GM21825 (cell line): ENCODE measurements at regions not wholly inside any gene's neighbourhood (a gene's known extent, or its start where the extent isn't known, plus 50 kb on each side); places are given as distances from the start of the nearest gene placed in this dataset.
A peak's percentile ranks its signal among the peaks of the same experiment; 100 is the strongest.
"Not testable (repeated sequence)": the region's sequence is repeated elsewhere in the genome, so short reads cannot be mapped to it uniquely, and the experiment has no call there.

Source experiments
- ATAC-seq: cut with Tn5 transposase; IDR thresholded peaks from one replicate; pipeline ENCODE4 v1.9.1; 2021; ENCODE audit warnings: mild to moderate bottlenecking, moderate library complexity; ENCODE audit not compliant: unreplicated experiment

DNA sequence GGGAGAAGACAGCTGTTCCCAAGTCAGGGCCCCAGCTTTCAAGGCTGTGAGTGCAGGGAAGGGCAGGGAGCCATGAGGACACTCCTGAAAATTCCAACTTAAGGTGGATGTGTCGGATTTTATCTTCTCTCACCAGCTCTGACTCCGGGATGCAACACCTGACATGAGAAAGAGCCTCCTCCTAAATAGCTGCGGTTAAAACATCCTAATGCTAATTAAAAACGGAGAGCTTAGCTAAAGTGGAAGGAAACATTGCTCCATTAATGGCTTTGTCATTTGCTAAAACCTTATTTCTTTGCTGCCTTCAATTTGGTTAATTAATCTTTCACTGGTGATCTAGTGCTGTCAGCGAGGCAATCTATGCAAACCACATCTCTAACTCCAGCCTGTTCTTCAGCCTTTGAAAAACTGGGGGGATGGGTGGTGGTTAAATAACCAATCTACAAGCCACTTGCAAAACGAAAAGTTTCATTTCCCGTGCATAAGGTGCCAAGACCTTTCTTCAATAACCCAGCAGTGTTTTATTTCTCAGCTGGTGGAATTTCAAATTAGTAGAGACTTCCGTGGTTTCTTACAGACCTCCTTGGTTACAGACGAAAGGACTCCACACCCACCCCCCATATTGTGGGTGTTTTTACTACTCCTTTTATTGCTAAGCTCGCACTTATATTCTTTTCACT lies 379.6 kb downstream of the MLLT3 start:
- peak; percentile 94 for ATAC-seq

- ATAC-seq: no peak
Observed at GRCh38 chr9:20240498-20240897, 381.8 kb downstream of the MLLT3 start.

DNA sequence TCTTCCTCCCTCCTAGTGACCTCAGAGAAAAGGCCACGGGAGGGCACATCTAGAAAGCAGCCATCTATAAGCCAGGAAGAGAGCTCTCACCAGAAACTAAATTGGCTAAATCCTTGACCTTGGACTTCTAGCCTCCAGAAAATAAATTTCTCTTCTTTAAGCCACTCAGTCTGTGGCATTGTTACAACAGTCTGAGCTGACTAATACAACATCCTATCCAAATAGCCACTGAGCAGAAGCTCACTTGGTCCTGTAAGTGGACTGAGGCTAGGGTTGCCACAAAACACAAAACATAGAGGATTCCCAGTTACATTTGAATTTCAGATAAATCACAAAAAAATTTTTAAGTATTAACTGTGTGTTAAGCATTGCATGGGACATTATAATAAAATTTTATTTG lies 383.4 kb downstream of the MLLT3 start:
- no peak for ATAC-seq

- no peak for ATAC-seq
Observed at GRCh38 chr9:20237686-20238085, 384.6 kb downstream of the MLLT3 start.

GRCh38 chr9:20236676-20237075 lies 385.6 kb downstream of the MLLT3 start:
- no peak for ATAC-seq

- not testable (repeated sequence) for ATAC-seq
Observed at GRCh38 chr9:20235206-20235605, 387.1 kb downstream of the MLLT3 start.

DNA sequence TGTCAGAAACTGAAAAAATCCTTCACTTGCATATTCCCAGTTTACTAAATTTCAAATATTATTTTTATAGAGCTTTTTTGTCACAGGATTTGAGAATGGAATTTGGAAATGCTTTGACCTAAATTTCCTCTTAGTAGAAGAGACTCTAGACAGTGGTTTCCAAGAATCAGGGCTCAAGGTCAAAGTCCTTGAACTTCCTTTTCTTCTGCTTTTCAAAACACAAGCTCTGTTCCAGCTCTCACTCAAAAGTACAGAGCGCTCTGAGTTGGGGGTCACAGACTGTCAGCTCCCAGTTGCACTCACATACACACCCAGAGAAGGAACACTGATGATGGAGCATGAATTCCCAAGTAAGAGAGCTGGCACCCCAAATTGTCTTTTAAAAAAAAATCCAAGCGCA lies 394.2 kb downstream of the MLLT3 start:
- ATAC-seq: no peak

GRCh38 chr9:20227166-20227874 lies 395.0 kb downstream of the MLLT3 start:
- no peak for ATAC-seq

DNA sequence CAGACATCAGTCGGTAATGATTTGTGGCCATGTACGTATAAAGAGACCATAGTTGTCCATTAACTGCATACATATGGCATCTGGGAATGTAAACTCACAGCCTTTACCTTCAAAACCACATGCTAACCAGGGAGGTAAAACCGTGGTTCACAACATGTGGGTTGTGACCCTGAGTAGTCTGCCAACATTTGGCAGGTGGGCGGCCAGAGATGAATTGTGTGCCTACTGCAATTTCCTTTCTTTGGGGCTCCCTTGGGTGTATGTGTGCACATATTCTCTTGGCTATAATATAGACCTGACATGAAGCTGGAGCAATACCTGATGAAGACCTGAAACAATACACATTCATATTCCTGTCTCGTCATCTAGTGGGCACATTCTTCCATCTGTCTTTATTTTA lies 396.0 kb downstream of the MLLT3 start:
- ATAC-seq: no peak

GRCh38 chr9:20225826-20226225 lies 396.5 kb downstream of the MLLT3 start:
- no peak for ATAC-seq

- no peak for ATAC-seq
Observed at GRCh38 chr9:20224756-20225155, 397.5 kb downstream of the MLLT3 start.

GRCh38 chr9:20220286-20220685 lies 402.0 kb downstream of the MLLT3 start:
- no peak for ATAC-seq

GRCh38 chr9:20219437-20219836 lies 402.9 kb downstream of the MLLT3 start:
- no peak for ATAC-seq

GRCh38 chr9:20217596-20217995 lies 404.7 kb downstream of the MLLT3 start:
- no peak for ATAC-seq

GRCh38 chr9:20216438-20216837 lies 405.9 kb downstream of the MLLT3 start:
- no peak for ATAC-seq

DNA sequence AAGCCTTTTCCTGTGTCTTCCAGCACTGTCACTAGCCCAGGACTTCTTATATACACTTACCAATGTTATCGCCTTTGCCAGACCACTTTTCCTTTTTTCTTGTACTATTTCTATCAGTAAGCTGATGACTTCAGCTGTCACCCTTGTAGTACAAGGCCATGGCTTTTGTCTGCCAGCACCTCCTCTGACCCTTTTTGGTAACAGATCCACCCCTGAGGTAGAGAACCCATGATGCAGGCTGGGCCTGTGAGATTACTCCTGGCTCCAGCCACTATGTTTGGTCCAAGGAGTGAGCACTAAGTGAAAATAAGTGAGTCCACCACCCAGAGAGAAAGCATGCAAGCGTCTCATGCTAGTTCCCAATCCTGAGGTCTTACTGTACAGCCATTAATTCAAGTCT lies 406.7 kb downstream of the MLLT3 start:
- no peak for ATAC-seq

- no peak for ATAC-seq
Observed at GRCh38 chr9:20212806-20213205, 409.5 kb downstream of the MLLT3 start.

GRCh38 chr9:20209391-20210340 lies 412.6 kb downstream of the MLLT3 start:
- ATAC-seq: no peak

GRCh38 chr9:20208961-20209371 lies 413.3 kb downstream of the MLLT3 start:
- ATAC-seq: no peak

GRCh38 chr9:20208226-20208625 lies 414.1 kb downstream of the MLLT3 start:
- no peak for ATAC-seq

GRCh38 chr9:20207176-20207575 lies 415.1 kb downstream of the MLLT3 start:
- no peak for ATAC-seq

DNA sequence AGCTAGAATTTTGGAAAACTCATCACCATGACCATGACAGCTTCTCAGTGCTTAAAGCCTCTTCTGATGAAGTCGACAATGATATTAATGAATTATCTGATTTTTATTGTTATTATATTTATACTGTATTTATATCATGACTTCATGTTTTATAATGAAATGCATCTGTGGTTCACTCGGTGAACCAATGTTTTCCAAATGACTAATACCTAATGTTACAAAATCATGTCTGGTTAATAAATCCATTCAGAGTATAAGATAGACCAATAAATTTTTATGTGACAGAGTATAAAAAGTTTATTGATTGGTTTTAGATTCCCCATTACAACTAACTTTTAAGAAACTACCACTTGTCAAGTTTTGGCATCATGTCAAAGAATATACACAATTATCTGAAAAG lies 416.5 kb downstream of the MLLT3 start:
- no peak for ATAC-seq
